K562 (cell line): ENCODE measurements at regions not wholly inside any gene's neighbourhood (a gene's known extent, or its start where the extent isn't known, plus 50 kb on each side); places are given as distances from the start of the nearest gene placed in this dataset.

Experiments
- ATAC-seq: fragments of 200-7000 bp; cut with Tn5 transposase; 3 replicates; pipeline ENCODE4 v1.9.1; 2020; ENCODE audit warnings: moderate library complexity
- BruUV-seq: library from RNA; stranded (reverse); fragments of 400-500 nt; replicated peaks from 2 replicates; lab custom pipeline; 2021; lab: Mats Ljungman, UMichigan
- CTCF ChIA-PET: fragments of 300-600 bp; formaldehyde crosslinking; extraction: SDS; loops from one replicate; lab custom pipeline; 2021; ENCODE audit warnings: low intra/inter-chr PET ratio; lab: Yijun Ruan, JAX
- POLR2A ChIA-PET: fragments of 300-600, 350-650 bp; sonication (Branson Sonifier 250); formaldehyde crosslinking; extraction: SDS; loops from one replicate; lab custom pipeline; 2021; ENCODE audit warnings: antibody characterized with exemption, inconsistent platforms; lab: Yijun Ruan, JAX
- DNase-seq, 4 experiments: peaks; one replicate each; pipeline versions ENCODE4 v3.0.0 to v3.0.0-alpha.2; 2011 to 2018; ENCODE audit warnings: low spot score in 3 of 4, mixed read lengths in 3 of 4; ENCODE audit errors: extremely low read depth in 1 of 4
- FAIRE-seq: peaks from 2 replicates; lab custom pipeline; 2011; peaks lifted over from hg19 to GRCh38; lab: Jason Lieb, UNC
- H2AFZ ChIP-seq: 2 replicates; pipeline ENCODE4 v1.6.0; 2011; ENCODE audit warnings: low read depth, low read length, control low read depth, inconsistent platforms
- H3K27ac ChIP-seq: fragments of 200-600 bp; 3 replicates; pipeline ENCODE4 v1.8.0; 2011; ENCODE audit warnings: low read depth, mild to moderate bottlenecking, control low read depth, inconsistent platforms, low read length, moderate library complexity, mixed read lengths; ENCODE audit errors: extremely low read depth
- H3K27me3 ChIP-seq, 2 experiments: fragments of 300-600 bp in 1 of 2; 2 replicates in 1 of 2; 3 replicates in 1 of 2; pipeline versions ENCODE4 v1.6.0 to v1.8.0; 2011; ENCODE audit warnings: inconsistent platforms in 2 of 2, low read length in 2 of 2, mild to moderate bottlenecking in 1 of 2, mixed read lengths in 1 of 2, moderate library complexity in 1 of 2; ENCODE audit not compliant: control insufficient read depth in 2 of 2, insufficient read depth in 2 of 2
- H3K36me3 ChIP-seq: fragments of 300-600 bp; 3 replicates; pipeline ENCODE4 v1.8.0; 2011; ENCODE audit warnings: mild to moderate bottlenecking, low read length, inconsistent platforms; ENCODE audit not compliant: control insufficient read depth, insufficient read depth
- H3K4me1 ChIP-seq, 2 experiments: fragments of 200-600 bp in 1 of 2; replicated peaks in 1 of 2; 2 replicates in 1 of 2; 3 replicates in 1 of 2; pipeline versions ENCODE4 v1.5.1 to v1.8.0; 2011; ENCODE audit warnings: inconsistent platforms in 2 of 2, low read length in 2 of 2, mild to moderate bottlenecking in 1 of 2, mixed read lengths in 1 of 2, moderate library complexity in 1 of 2; ENCODE audit not compliant: control insufficient read depth in 2 of 2, insufficient read depth in 2 of 2
- H3K4me2 ChIP-seq: 2 replicates; pipeline ENCODE4 v1.6.1; 2011; ENCODE audit warnings: low read length, control low read depth, inconsistent platforms, mixed read lengths; ENCODE audit not compliant: insufficient read depth
- H3K4me3 ChIP-seq: fragments of 200-600 bp; sonication (generic), shearing (Covaris generic); 2 replicates; pipeline ENCODE4 v1.5.1; 2016; ENCODE audit warnings: control low read depth, inconsistent platforms
- H3K79me2 ChIP-seq: fragments of 200-600 bp; 3 replicates; pipeline ENCODE4 v1.8.0; 2011; ENCODE audit warnings: low read length, inconsistent platforms; ENCODE audit not compliant: control insufficient read depth, insufficient read depth
- H3K9ac ChIP-seq, 2 experiments: 2 replicates each; pipeline versions ENCODE4 v1.6.0 to v1.6.1; 2011; ENCODE audit warnings: low read depth in 2 of 2, low read length in 2 of 2, control low read depth in 1 of 2, inconsistent platforms in 1 of 2, mild to moderate bottlenecking in 1 of 2, mixed read lengths in 1 of 2; ENCODE audit not compliant: insufficient read depth in 1 of 2
- H3K9me1 ChIP-seq: one replicate; pipeline ENCODE4 v1.6.0; 2011; ENCODE audit warnings: inconsistent platforms, mild to moderate bottlenecking, low read length, moderate library complexity; ENCODE audit not compliant: control insufficient read depth, insufficient read depth
- H3K9me3 ChIP-seq: replicated peaks from 2 replicates; pipeline ENCODE4 v1.5.1; 2011; ENCODE audit warnings: low read depth, low read length, inconsistent platforms; ENCODE audit not compliant: control insufficient read depth, insufficient read depth
- H4K20me1 ChIP-seq: replicated peaks from 2 replicates; pipeline ENCODE4 v1.6.1; 2011; ENCODE audit warnings: low read length, inconsistent platforms, mixed read lengths; ENCODE audit not compliant: control insufficient read depth, insufficient read depth
- RBBP5 ChIP-seq: fragments of 200-600 bp; sonication (generic); IDR thresholded peaks from 2 replicates; pipeline ENCODE4 v1.6.1; 2012; ENCODE audit warnings: borderline replicate concordance, mild to moderate bottlenecking, low read length, control low read depth, inconsistent platforms; ENCODE audit not compliant: insufficient read depth, poor library complexity, severe bottlenecking
- ZMIZ1 ChIP-seq, 2 experiments: fragments of 150-350 bp in 1 of 2; IDR thresholded peaks; 2 replicates each; pipeline ENCODE4 v1.6.1; 2012 to 2016; ENCODE audit warnings: low read depth in 2 of 2, low read length in 2 of 2, mild to moderate bottlenecking in 1 of 2, moderate library complexity in 1 of 2
- ZNF785 ChIP-seq: fragments of 250-450 bp; sonication (Bioruptor Pico); IDR thresholded peaks from 2 replicates; pipeline ENCODE4 v1.4.0; 2020; ENCODE audit warnings: mild to moderate bottlenecking
- WGBS: fragments of 100-300 bp; shearing (Covaris generic); methylation state at CpG from one replicate; pipeline ENCODE4 v1.1.6; 2016; ENCODE audit warnings: low coverage, mixed read lengths; ENCODE audit not compliant: insufficient coverage; ENCODE audit errors: missing lambda C conversion rate; 5-methylcytosine and 5-hydroxymethylcytosine counted together
- in situ Hi-C: fragments of 300-500 bp; cut with MboI; formaldehyde crosslinking; loops from 4 replicates; pipeline ENCODE4 v1.15.0; 2018; ENCODE audit warnings: inconsistent platforms, mixed read lengths
- intact Hi-C: fragments of 100-400 bp; cut with micrococcal nuclease; formaldehyde crosslinking; loops from 2 replicates; pipeline ENCODE4 v1.14.2; 2022
- TF ChIP-seq, protein P1 (sequence below): fragments of 250-450 bp; sonication (Bioruptor Pico); IDR thresholded peaks from 2 replicates; pipeline ENCODE4 v1.5.1; 2021; ENCODE audit warnings: mild to moderate bottlenecking

GRCh38 chr2:125576558-125576957, 1079.4 kb upstream of the GYPC start (continued):
- TF ChIP-seq ZMIZ1 (IDR thresholded peaks at IDR 0.05; ENCODE audit: low read depth in 2 of 2, low read length in 2 of 2) (no peak), RBBP5 (no peak)
- TF ChIP-seq, protein P1, sequence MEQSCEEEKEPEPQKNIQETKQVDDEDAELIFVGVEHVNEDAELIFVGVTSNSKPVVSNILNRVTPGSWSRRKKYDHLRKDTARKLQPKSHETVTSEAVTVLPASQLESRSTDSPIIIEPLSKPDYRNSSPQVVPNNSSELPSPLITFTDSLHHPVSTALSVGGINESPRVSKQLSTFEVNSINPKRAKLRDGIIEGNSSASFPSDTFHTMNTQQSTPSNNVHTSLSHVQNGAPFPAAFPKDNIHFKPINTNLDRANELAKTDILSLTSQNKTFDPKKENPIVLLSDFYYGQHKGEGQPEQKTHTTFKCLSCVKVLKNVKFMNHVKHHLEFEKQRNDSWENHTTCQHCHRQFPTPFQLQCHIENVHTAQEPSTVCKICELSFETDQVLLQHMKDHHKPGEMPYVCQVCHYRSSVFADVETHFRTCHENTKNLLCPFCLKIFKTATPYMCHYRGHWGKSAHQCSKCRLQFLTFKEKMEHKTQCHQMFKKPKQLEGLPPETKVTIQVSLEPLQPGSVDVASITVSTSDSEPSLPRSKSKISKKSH (CRISPR knock-in tag), result no peak

- DNase-seq (no peak), FAIRE-seq (no peak), ATAC-seq (no peak)
- Histone ChIP-seq H4K20me1 (no peaks in the 10 kb centered on the region), H2AFZ (no peak overlapping the region), H3K4me1 (no peaks in the 10 kb centered on the region), H3K36me3 (no peaks in the 10 kb centered on the region), H3K27me3 (no peaks in the 10 kb centered on the region), H3K79me2 (no peaks in the 10 kb centered on the region), H3K9ac (no peak overlapping the region), H3K9me3 (no peaks in the 10 kb centered on the region), H3K4me2 (no peak overlapping the region), H3K9me1 (no peaks in the 10 kb centered on the region), H3K4me3 (no peak overlapping the region), H3K27ac (no peak overlapping the region)
- TF ChIP-seq ZNF785 (CRISPR knock-in tag), result no peak
- WGBS, result 2% methylated on average over 4 of the region's 4 CpGs
- in situ Hi-C loops, result no loop called here
- intact Hi-C loops, result no loop called here
- no TSS peak for BruUV-seq
- POLR2A ChIA-PET, result no interaction called here
- CTCF ChIA-PET, result no interaction called here
Measured at GRCh38 chr2:125581557-125581956, 1074.4 kb upstream of the GYPC start.
